Keratinocyte (primary cell): ENCODE measurements at regions not wholly inside any gene's neighbourhood (a gene's known extent, or its start where the extent isn't known, plus 50 kb on each side); places are given as distances from the start of the nearest gene placed in this dataset.

Source experiments
- DNase-seq: peaks from one replicate; pipeline ENCODE4 v3.0.0-alpha.2; 2011; ENCODE audit warnings: low read depth, missing footprints, low spot score
- FAIRE-seq: peaks from 2 replicates; lab custom pipeline; 2011; peaks lifted over from hg19 to GRCh38; lab: Jason Lieb, UNC
- H2AFZ ChIP-seq: 2 replicates; pipeline ENCODE4 v1.6.0; 2012; ENCODE audit warnings: low read length, control low read depth, inconsistent platforms; ENCODE audit not compliant: control insufficient read depth
- H3K27ac ChIP-seq: 2 replicates; pipeline ENCODE4 v1.5.1; 2011; ENCODE audit warnings: low read length; ENCODE audit not compliant: control insufficient read depth, insufficient read depth
- H3K27me3 ChIP-seq: 3 replicates; pipeline ENCODE4 v1.6.0; 2011; ENCODE audit warnings: low read length; ENCODE audit not compliant: control insufficient read depth, insufficient read depth; ENCODE audit errors: extremely low read depth
- H3K36me3 ChIP-seq, 2 experiments: 2 replicates in 1 of 2; 3 replicates in 1 of 2; pipeline ENCODE4 v1.5.1; 2011; ENCODE audit warnings: low read length in 2 of 2, mild to moderate bottlenecking in 1 of 2; ENCODE audit not compliant: control insufficient read depth in 2 of 2, insufficient read depth in 2 of 2; ENCODE audit errors: extremely low read depth in 1 of 2
- H3K4me1 ChIP-seq: 3 replicates; pipeline ENCODE4 v1.5.1; 2011; ENCODE audit warnings: low read length; ENCODE audit not compliant: control insufficient read depth, insufficient read depth; ENCODE audit errors: extremely low read depth
- H3K4me2 ChIP-seq: 3 replicates; pipeline ENCODE4 v1.6.0; 2011; ENCODE audit warnings: low read depth, low read length; ENCODE audit not compliant: control insufficient read depth, insufficient read depth; ENCODE audit errors: extremely low read depth
- H3K4me3 ChIP-seq, 3 experiments: fragments of 200-600 bp in 1 of 3; sonication (generic) in 1 of 3; 2 replicates in 2 of 3; 3 replicates in 1 of 3; pipeline ENCODE4 v1.5.1; 2011 to 2016; ENCODE audit warnings: low read length in 3 of 3, mild to moderate bottlenecking in 3 of 3, control low read depth in 2 of 3, inconsistent platforms in 1 of 3, low read depth in 1 of 3, mixed read lengths in 1 of 3, mixed run types in 1 of 3, moderate library complexity in 1 of 3; ENCODE audit not compliant: control insufficient read depth in 2 of 3, insufficient read depth in 2 of 3; ENCODE audit errors: extremely low read depth in 1 of 3
- H3K79me2 ChIP-seq: 2 replicates; pipeline ENCODE4 v1.6.0; 2012; ENCODE audit warnings: low read length; ENCODE audit not compliant: control insufficient read depth, insufficient read depth
- H3K9ac ChIP-seq: 3 replicates; pipeline ENCODE4 v1.6.0; 2011; ENCODE audit warnings: low read length; ENCODE audit not compliant: control insufficient read depth, insufficient read depth; ENCODE audit errors: extremely low read depth
- H3K9me1 ChIP-seq: 3 replicates; pipeline ENCODE4 v1.6.0; 2011; ENCODE audit warnings: low read length; ENCODE audit not compliant: control insufficient read depth, insufficient read depth; ENCODE audit errors: extremely low read depth
- H3K9me3 ChIP-seq: 2 replicates; pipeline ENCODE4 v1.5.1; 2012; ENCODE audit warnings: low read depth, low read length; ENCODE audit not compliant: control insufficient read depth
- H4K20me1 ChIP-seq: 3 replicates; pipeline ENCODE4 v1.6.0; 2011; ENCODE audit warnings: low read length; ENCODE audit not compliant: control insufficient read depth, insufficient read depth; ENCODE audit errors: extremely low read depth
- CTCF ChIP-seq, 3 experiments: IDR thresholded peaks in 1 of 3; conservative IDR thresholded peaks in 1 of 3; optimal IDR thresholded peaks in 1 of 3; 2 replicates in 2 of 3; 3 replicates in 1 of 3; pipeline versions ENCODE3 to v1.5.1; 2011; ENCODE audit warnings: low read length in 3 of 3, mild to moderate bottlenecking in 3 of 3, moderate library complexity in 2 of 3, control low read depth in 1 of 3, inconsistent platforms in 1 of 3; ENCODE audit not compliant: insufficient read depth in 2 of 3; ENCODE audit errors: extremely low read depth in 1 of 3
- EZH2 ChIP-seq: IDR thresholded peaks from one replicate; pipeline ENCODE4 v1.6.1; 2012; ENCODE audit warnings: inconsistent platforms, mild to moderate bottlenecking, low read length, moderate library complexity
- dilution Hi-C: fragments of 300-500 bp; cut with MboI; formaldehyde crosslinking; loops from one replicate; pipeline ENCODE4 v1.7.0; 2020; ENCODE audit warnings: low sequenced_read_pairs; ENCODE audit not compliant: extremely low pct_ligation_motif_present

- FAIRE-seq = no peak
- dilution Hi-C loops = no loop called here
- TF ChIP-seq EZH2 (no peak), CTCF (optimal IDR thresholded peaks at IDR 0.05 in 1 of 3, IDR thresholded peaks at IDR 0.05 in 1 of 3, conservative IDR thresholded peaks at IDR 0.05 in 1 of 3; ENCODE audit: extremely low read depth in 1 of 3, insufficient read depth in 2 of 3, low read length in 3 of 3) (no peak)
- Histone ChIP-seq H3K9me1 (no peaks in the 10 kb centered on the region), H3K36me3 (no peaks in the 10 kb centered on the region), H3K79me2 (no peaks in the 10 kb centered on the region), H2AFZ (no peak overlapping the region), H3K9me3 (no peaks in the 10 kb centered on the region), H3K9ac (no peak overlapping the region), H3K27ac (no peak overlapping the region), H3K4me3 (no peak overlapping the region), H3K4me2 (no peak overlapping the region), H4K20me1 (no peaks in the 10 kb centered on the region), H3K27me3 (peaks cover 30% of the 10 kb centered on the region), H3K4me1 (no peaks in the 10 kb centered on the region)
- no peak for DNase-seq
Observed at GRCh38 chr11:126140201-126140925, 71.1 kb downstream of the RPUSD4 start.

- dilution Hi-C loops = no loop called here
- Histone ChIP-seq H3K9me3 (no peaks in the 10 kb centered on the region), H3K4me2 (no peak overlapping the region), H3K27me3 (peaks cover 30% of the 10 kb centered on the region), H3K9me1 (no peaks in the 10 kb centered on the region), H3K9ac (no peak overlapping the region), H3K79me2 (no peaks in the 10 kb centered on the region), H3K4me1 (no peaks in the 10 kb centered on the region), H3K36me3 (no peaks in the 10 kb centered on the region), H3K4me3 (no peak overlapping the region), H2AFZ (no peak overlapping the region), H4K20me1 (no peaks in the 10 kb centered on the region), H3K27ac (no peak overlapping the region)
- FAIRE-seq (no peak), DNase-seq (no peak)
- no peak for TF ChIP-seq CTCF (optimal IDR thresholded peaks at IDR 0.05 in 1 of 3, IDR thresholded peaks at IDR 0.05 in 1 of 3, conservative IDR thresholded peaks at IDR 0.05 in 1 of 3; ENCODE audit: extremely low read depth in 1 of 3, insufficient read depth in 2 of 3, low read length in 3 of 3)
- TF ChIP-seq EZH2 = no peak
Observed at GRCh38 chr11:126139111-126140091, 72.0 kb downstream of the RPUSD4 start.
